Ovary (tissue), 7 donors: ENCODE measurements at regions not wholly inside any gene's neighbourhood (a gene's known extent, or its start where the extent isn't known, plus 50 kb on each side); places are given as distances from the start of the nearest gene placed in this dataset.

ENCODE experiments used
- DNase-seq, 5 donors: peaks; one replicate each; pipeline ENCODE4 v3.0.0-alpha.2; 2019 to 2020
- H3K27ac ChIP-seq, 2 donors: fragments of 200-600 bp; one replicate each; pipeline versions ENCODE4 v1.5.1 to v1.8.0; 2019 to 2022
- H3K27me3 ChIP-seq: fragments of 200-600 bp; one replicate; pipeline ENCODE4 v1.8.0; 2022
- H3K36me3 ChIP-seq: fragments of 200-600 bp; sonication (generic); one replicate; pipeline ENCODE4 v1.5.1; 2019
- H3K4me1 ChIP-seq: one replicate; pipeline ENCODE4 v1.8.1; 2013; ENCODE audit warnings: mild to moderate bottlenecking, moderate library complexity; ENCODE audit not compliant: insufficient read depth
- H3K4me3 ChIP-seq: fragments of 200-600 bp; sonication (generic); one replicate; pipeline ENCODE4 v1.5.1; 2017
- H3K9me3 ChIP-seq, 2 donors: fragments of 200-600 bp in 1 of 2; sonication (generic) in 1 of 2; one replicate each; pipeline versions ENCODE4 v1.5.1 to v1.8.1; 2013 to 2019; ENCODE audit warnings: mild to moderate bottlenecking in 1 of 2, moderate library complexity in 1 of 2
- EP300 ChIP-seq: sonication (generic); formaldehyde crosslinking; IDR thresholded peaks from one replicate; pipeline ENCODE4 v1.6.1; 2017; ENCODE audit warnings: antibody characterized with exemption
- POLR2A ChIP-seq: fragments of 450-650 bp; IDR thresholded peaks from one replicate; pipeline ENCODE4 v1.6.1; 2017; ENCODE audit warnings: antibody characterized with exemption, mild to moderate bottlenecking, moderate library complexity
- WGBS, 3 donors: extraction: QIAGEN DNeasy Blood & Tissue Kit in 1 of 3; methylation state at CpG; one replicate each; pipeline versions ENCODE4 v1.1.5 to v1.1.7; 2013 to 2017; 5-methylcytosine and 5-hydroxymethylcytosine counted together
- intact Hi-C, 4 donors: fragments of 100-400 bp; cut with DNase I; formaldehyde crosslinking; loops; one replicate each; pipeline versions ENCODE4 v1.11.0 to v1.15.1; 2022 to 2023
- TF ChIP-seq, protein P1 (sequence below), 3 donors: fragments of 450-650 bp in 2 of 3; fragments of 200-600 bp in 1 of 3; IDR thresholded peaks; one replicate each; pipeline versions ENCODE4 v1.5.1 to v1.8.0; 2016 to 2022; ENCODE audit warnings: antibody characterized with exemption in 3 of 3, mild to moderate bottlenecking in 1 of 3
- donor health status: DM: no; HTN: no; CAD: no; lungs with moderate emphysema.
- donor health status: DM: no; HTN: no; CAD: no.
- donor health status: Bipolar disorder and iron deficiency.
- donor health status: DM: no; HTN: no; CAD: no.
- donor health status: DM: yes; HTN: yes; CAD: no.

- no peaks in the 10 kb centered on the region for H3K36me3 ChIP-seq
- no peak for TF ChIP-seq POLR2A
- TF ChIP-seq EP300 = no peak
- TF ChIP-seq, protein P1, sequence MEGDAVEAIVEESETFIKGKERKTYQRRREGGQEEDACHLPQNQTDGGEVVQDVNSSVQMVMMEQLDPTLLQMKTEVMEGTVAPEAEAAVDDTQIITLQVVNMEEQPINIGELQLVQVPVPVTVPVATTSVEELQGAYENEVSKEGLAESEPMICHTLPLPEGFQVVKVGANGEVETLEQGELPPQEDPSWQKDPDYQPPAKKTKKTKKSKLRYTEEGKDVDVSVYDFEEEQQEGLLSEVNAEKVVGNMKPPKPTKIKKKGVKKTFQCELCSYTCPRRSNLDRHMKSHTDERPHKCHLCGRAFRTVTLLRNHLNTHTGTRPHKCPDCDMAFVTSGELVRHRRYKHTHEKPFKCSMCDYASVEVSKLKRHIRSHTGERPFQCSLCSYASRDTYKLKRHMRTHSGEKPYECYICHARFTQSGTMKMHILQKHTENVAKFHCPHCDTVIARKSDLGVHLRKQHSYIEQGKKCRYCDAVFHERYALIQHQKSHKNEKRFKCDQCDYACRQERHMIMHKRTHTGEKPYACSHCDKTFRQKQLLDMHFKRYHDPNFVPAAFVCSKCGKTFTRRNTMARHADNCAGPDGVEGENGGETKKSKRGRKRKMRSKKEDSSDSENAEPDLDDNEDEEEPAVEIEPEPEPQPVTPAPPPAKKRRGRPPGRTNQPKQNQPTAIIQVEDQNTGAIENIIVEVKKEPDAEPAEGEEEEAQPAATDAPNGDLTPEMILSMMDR (IDR thresholded peaks at IDR 0.05) = no peak
- H3K9me3 ChIP-seq = no peaks in the 10 kb centered on the region
- H3K4me3 ChIP-seq = no peak overlapping the region
- no peak for DNase-seq
- intact Hi-C loops = no loop called here
- H3K4me1 ChIP-seq = no peaks in the 10 kb centered on the region
- no peak overlapping the region for H3K27ac ChIP-seq
- 88 to 93% (median 88%) methylated on average over 4 of the region's 4 CpGs for WGBS, 3 donors
- H3K27me3 ChIP-seq = no peaks in the 10 kb centered on the region
These were observed 378.1 kb downstream of the ELAVL2 start for GRCh38 chr9:23447944-23448343.

- intact Hi-C loops = no loop called here
- no peaks in the 10 kb centered on the region for H3K27me3 ChIP-seq
- 96 to 98% (median 96%) methylated on average over 30 to 32 of the region's 32 CpGs for WGBS, 3 donors
- H3K27ac ChIP-seq = no peak overlapping the region
- DNase-seq = no peak
- H3K36me3 ChIP-seq = no peaks in the 10 kb centered on the region
- no peak overlapping the region for H3K4me3 ChIP-seq
- H3K4me1 ChIP-seq = no peaks in the 10 kb centered on the region
- H3K9me3 ChIP-seq = no peaks in the 10 kb centered on the region
- no peak for TF ChIP-seq POLR2A
- no peak for TF ChIP-seq EP300
- TF ChIP-seq, protein P1 (IDR thresholded peaks at IDR 0.05) = no peak
These were observed 374.1 kb downstream of the ELAVL2 start for GRCh38 chr9:23451802-23452418.

DNA sequence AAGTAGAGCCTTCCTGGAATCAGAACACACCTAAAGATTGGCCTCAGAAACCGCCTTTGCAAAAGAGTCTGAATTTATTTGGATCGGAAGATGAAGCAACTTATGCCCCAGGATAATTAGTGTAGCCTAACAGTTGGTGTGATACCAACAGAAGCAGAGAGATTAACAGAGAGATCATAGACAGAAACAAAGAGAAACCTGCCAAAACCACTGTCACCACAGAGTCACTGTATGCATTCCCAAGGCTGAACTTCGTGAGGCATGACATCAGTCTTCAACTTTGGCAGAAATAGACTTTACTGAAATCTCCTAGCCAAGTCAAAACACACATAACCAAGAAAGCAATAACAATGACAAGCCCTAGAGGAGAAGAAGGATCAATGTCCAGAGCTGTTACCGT, 361.8 kb downstream of the ELAVL2 start:
- no peak overlapping the region for H3K4me3 ChIP-seq
- WGBS, 3 donors = 91 to 92% (median 91%) methylated on average over 4 of the region's 4 CpGs

GRCh38 chr9:23467276-23467675, 358.8 kb downstream of the ELAVL2 start:
- Histone ChIP-seq H3K27ac (no peak overlapping the region), H3K27me3 (no peaks in the 10 kb centered on the region), H3K4me3 (no peak overlapping the region), H3K4me1 (no peaks in the 10 kb centered on the region), H3K36me3 (no peaks in the 10 kb centered on the region), H3K9me3 (no peaks in the 10 kb centered on the region)
- 88 to 90% (median 90%) methylated on average over 4 of the region's 4 CpGs for WGBS, 3 donors
- intact Hi-C loops = no loop called here
- no peak for DNase-seq
- no peak for TF ChIP-seq POLR2A
- no peak for TF ChIP-seq EP300

More for the DNA sequence above, 361.8 kb downstream of the ELAVL2 start:
- intact Hi-C loops = no loop called here
- Histone ChIP-seq H3K27me3 (no peaks in the 10 kb centered on the region), H3K4me1 (no peaks in the 10 kb centered on the region), H3K9me3 (no peaks in the 10 kb centered on the region), H3K27ac (no peak overlapping the region), H3K36me3 (no peaks in the 10 kb centered on the region)
- DNase-seq = no peak
- TF ChIP-seq, protein P1 (IDR thresholded peaks at IDR 0.05) = no peak

GRCh38 chr9:23477908-23478307, 348.1 kb downstream of the ELAVL2 start:
- intact Hi-C loops = no loop called here
- Histone ChIP-seq H3K4me1 (no peaks in the 10 kb centered on the region), H3K9me3 (no peaks in the 10 kb centered on the region), H3K4me3 (no peak overlapping the region), H3K27ac (no peak overlapping the region), H3K36me3 (no peaks in the 10 kb centered on the region), H3K27me3 (no peaks in the 10 kb centered on the region)
- no peak for DNase-seq
- TF ChIP-seq POLR2A = no peak
- TF ChIP-seq, protein P1 (IDR thresholded peaks at IDR 0.05) = no peak
- no peak for TF ChIP-seq EP300
- 92% methylated on average over 2 of the region's 2 CpGs for WGBS, 3 donors
